ENCODE measurements at regions not wholly inside any gene's neighbourhood (a gene's known extent, or its start where the extent isn't known, plus 50 kb on each side); places are given as distances from the start of the nearest gene placed in this dataset.

GRCh38 chr4:29553846-29554245 is 1166.3 kb upstream of the PCDH7 start:
- TF ChIP-seq, protein P1, sequence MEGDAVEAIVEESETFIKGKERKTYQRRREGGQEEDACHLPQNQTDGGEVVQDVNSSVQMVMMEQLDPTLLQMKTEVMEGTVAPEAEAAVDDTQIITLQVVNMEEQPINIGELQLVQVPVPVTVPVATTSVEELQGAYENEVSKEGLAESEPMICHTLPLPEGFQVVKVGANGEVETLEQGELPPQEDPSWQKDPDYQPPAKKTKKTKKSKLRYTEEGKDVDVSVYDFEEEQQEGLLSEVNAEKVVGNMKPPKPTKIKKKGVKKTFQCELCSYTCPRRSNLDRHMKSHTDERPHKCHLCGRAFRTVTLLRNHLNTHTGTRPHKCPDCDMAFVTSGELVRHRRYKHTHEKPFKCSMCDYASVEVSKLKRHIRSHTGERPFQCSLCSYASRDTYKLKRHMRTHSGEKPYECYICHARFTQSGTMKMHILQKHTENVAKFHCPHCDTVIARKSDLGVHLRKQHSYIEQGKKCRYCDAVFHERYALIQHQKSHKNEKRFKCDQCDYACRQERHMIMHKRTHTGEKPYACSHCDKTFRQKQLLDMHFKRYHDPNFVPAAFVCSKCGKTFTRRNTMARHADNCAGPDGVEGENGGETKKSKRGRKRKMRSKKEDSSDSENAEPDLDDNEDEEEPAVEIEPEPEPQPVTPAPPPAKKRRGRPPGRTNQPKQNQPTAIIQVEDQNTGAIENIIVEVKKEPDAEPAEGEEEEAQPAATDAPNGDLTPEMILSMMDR (IDR thresholded peaks at IDR 0.05; ENCODE audit: low read depth, low read length) = no peak
- DNase-seq (ENCODE audit: extremely low read depth, low read depth) = no peak

DNA sequence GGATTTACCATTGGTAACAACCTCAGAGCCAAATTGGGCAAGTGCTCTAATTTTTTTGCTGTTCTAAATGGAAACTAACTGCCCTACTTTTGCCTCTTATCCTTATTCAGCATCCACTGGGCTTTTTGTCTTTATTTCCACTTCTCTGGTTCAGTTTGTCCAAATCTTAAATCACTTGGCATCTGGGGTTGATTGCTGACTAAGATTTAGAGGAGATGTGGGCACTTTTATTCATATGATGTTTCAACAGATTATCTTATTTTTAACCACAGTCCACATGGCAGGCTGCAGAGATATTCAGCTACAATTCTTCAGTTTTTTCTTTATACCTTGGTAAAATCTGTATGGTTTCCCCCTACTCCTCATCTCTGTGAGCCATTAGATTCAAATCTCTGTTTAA is 1161.4 kb upstream of the PCDH7 start:
- no peak for DNase-seq (ENCODE audit: extremely low read depth, low read depth)
- TF ChIP-seq, protein P1 (IDR thresholded peaks at IDR 0.05; ENCODE audit: low read depth, low read length) = no peak

DNA sequence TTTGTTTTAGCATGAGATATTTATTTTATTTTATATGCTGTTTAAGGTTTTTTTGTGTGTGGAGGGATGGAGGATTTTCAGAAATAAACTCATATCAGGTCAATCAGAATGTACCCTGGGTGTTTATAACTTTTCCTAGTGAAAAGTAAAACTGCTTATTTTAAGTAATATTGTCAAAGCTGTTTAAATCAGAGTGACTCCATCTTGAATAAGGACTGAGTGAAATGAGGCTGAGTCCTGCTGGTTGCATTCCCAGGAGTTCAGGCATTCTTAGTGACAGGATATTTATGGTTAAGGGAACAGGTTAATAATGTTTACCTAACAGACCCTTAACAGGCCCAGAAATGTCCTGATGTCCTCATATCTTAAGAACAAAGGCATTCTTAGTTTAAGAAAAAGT is 1160.9 kb upstream of the PCDH7 start:
- no peak for DNase-seq (ENCODE audit: extremely low read depth, low read depth)
- TF ChIP-seq, protein P1 (IDR thresholded peaks at IDR 0.05; ENCODE audit: low read depth, low read length) = no peak

GRCh38 chr4:29560452-29560851 is 1159.7 kb upstream of the PCDH7 start:
- TF ChIP-seq, protein P1 (IDR thresholded peaks at IDR 0.05; ENCODE audit: low read depth, low read length) = no peak
- DNase-seq (ENCODE audit: extremely low read depth, low read depth) = no peak

GRCh38 chr4:29565256-29565655 is 1154.9 kb upstream of the PCDH7 start:
- TF ChIP-seq, protein P1 (IDR thresholded peaks at IDR 0.05; ENCODE audit: low read depth, low read length) = no peak
- no peak for DNase-seq (ENCODE audit: extremely low read depth, low read depth)

- no peak for DNase-seq (ENCODE audit: extremely low read depth, low read depth)
- TF ChIP-seq, protein P1 (IDR thresholded peaks at IDR 0.05; ENCODE audit: low read depth, low read length) = no peak
Measured at GRCh38 chr4:29566371-29566770, 1153.8 kb upstream of the PCDH7 start.

DNA sequence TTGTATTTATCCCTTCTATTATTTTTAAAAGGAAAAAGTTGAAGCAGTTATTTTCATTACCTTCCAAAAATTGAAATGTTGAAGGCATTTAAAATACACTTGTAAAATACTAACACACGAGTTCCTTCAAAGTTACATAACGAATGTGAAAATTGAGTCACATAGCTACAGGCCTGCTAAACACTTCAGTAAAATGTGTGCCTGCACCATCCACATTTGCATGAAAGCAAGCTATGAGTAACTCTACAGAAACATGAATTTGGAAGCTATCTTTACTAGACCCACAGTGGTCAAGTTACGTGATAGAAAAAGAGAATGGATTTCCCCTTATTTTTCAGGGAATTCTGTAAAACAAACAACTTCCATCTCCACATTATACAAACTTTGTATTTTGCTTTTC is 1148.8 kb upstream of the PCDH7 start:
- no peak for DNase-seq (ENCODE audit: extremely low read depth, low read depth)
- TF ChIP-seq, protein P1 (IDR thresholded peaks at IDR 0.05; ENCODE audit: low read depth, low read length) = no peak
